ENCODE measurements at regions not wholly inside any gene's neighbourhood (a gene's known extent, or its start where the extent isn't known, plus 50 kb on each side); places are given as distances from the start of the nearest gene placed in this dataset.
"Not testable (repeated sequence)": the region's sequence is repeated elsewhere in the genome, so short reads cannot be mapped to it uniquely, and the experiment has no call there.

DNA sequence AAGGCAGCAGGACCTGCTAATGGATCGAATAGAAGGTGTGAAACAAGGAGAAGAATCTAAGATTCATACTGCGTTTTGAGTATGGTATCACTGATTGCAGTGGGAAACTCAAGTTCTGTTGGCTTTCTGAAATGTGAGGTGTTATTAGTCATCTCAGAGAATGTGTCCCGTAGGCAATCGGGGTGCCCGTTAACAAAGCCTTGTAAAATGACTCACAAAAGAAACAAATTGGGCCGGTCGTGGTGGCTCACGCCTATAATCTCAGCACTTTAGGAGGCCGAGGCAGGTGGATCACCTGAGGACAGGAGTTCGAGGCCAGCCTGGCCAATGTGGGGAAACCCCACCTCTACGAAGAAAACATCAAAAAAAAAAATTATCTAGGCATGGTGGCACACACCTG lies 118.2 kb upstream of the C7orf33 start:
- DNase-seq (ENCODE audit: low spot score): no peak

DNA sequence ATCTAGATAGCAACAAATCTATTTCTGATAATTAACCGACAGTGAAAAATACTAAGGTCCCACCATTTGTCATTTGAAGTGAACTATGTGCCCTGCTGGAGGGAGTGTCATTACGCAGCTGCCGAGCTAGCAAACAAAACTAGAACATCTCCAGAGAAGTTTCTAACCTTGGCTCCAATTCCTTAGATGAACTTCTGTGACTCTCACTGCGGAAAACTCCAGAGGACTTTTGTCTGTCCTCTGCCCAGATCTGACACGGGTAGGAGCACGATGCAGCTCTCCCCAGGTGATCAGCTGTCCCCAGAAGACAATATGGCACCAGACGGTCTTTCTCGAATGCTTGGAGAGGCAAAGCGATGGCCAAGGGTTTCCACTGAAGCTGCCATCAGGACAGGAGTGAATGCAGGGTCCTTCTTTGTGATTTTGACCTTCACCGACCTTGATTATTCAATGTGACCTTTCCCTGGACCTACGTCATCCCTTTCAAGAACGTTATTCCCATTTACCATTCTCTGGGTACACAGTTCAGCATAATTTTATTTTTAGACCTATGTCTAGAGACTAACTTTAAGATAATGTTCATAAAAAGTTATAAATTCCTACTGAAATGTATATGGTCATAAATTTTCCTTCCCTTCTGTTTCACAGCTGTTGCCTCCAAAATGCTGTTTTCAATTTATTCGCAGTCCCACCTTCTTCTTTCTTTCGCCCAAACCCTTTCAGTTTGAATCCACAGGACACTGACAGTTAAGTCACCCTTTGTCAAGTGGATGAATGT lies 116.7 kb upstream of the C7orf33 start:
- no peak for DNase-seq (ENCODE audit: low spot score)

DNA sequence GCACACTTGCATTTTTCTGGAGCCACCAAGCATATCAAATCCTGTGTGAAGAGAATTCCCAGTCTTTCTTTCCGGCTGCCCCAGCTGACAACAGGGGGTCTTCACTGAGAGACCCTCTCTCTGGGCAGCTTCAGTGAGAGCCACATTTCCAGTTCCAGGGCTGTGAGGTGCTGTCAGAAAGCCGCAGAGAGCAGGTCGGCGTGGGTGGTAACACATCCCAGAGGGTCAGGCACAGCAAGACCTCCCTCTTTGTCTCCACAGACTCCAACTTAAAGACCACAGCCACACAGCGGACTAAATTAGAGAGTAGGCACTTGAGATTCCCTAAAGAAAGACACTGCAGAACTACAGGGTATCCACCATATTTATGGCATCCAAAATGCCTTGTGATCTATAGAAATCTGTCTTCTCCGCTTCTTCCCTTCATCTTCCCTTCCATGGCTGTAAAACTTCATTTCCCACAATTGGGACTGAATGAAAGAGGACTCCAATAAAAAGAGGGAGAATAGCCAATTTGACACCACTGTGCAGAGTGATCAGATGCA lies 116.0 kb upstream of the C7orf33 start:
- DNase-seq (ENCODE audit: low spot score): no peak

DNA sequence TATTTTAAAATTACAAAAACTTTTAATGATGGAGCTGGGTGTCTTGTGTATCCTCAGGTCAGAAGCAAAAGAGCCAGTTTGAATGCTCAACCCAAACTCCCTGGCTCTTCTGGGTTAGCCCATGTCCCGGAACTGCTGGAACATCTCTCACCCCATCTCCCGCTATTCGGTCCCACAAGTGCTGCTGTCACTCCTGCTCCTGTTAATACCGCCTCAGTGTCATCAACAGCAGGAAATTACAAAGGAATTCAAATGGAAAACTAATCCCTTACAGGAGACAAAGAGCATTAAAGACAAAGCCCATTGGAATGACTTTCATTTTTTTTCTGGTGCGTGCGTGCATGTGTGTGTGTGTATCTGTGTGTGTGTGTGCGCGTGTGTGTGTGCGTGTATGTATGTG lies 112.0 kb upstream of the C7orf33 start:
- DNase-seq (ENCODE audit: low spot score): no peak

DNA sequence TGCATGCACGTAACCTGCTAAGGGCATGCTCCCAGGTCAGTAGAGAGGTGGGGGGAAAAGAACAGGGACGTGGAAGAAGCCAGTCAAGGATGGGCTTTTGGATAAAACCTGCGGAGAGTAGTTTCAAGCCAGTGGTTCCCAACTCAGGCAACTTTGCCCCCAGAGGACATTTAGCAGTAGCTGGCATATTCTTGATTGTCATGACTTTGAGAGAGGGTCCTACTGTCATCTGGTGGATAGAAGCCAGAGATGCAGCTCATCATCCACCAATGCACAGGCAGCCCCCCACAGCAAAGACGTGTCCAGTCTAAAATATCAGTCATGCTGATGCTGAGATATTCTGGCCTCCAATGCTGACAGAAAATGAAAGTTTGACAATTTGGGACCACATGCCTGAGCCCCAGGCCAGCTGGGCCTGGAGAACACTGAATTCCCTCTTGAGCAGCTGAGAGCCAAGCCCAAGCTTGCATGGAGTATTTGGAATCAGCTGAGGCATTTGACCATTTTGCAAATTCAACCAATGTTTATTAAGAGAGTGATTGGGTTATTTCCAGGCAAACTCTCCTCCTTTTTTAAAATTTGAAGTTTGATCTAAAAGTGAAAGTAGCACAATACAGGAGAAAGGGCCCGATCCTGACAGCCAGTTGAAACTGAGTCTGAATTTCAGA lies 110.0 kb upstream of the C7orf33 start:
- no peak for DNase-seq (ENCODE audit: low spot score)

DNA sequence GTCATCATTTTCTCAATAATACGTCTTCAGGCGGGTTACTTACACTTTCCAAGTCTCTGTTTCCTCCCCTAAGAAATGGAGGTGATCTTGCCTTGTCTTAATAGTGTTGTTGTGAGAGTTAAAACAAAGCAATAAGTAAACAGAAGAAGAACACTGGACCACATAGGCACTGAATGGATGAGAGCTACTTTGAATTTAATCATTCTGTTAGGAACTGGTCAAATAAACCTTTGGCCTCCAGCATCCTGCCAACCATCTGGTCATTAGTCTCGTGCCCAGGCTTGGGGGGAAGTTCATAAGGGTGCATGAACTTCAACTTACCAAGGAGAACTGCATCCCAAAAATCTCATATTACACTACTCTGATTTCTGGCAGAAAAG lies 109.4 kb upstream of the C7orf33 start:
- DNase-seq (ENCODE audit: low spot score): no peak

DNA sequence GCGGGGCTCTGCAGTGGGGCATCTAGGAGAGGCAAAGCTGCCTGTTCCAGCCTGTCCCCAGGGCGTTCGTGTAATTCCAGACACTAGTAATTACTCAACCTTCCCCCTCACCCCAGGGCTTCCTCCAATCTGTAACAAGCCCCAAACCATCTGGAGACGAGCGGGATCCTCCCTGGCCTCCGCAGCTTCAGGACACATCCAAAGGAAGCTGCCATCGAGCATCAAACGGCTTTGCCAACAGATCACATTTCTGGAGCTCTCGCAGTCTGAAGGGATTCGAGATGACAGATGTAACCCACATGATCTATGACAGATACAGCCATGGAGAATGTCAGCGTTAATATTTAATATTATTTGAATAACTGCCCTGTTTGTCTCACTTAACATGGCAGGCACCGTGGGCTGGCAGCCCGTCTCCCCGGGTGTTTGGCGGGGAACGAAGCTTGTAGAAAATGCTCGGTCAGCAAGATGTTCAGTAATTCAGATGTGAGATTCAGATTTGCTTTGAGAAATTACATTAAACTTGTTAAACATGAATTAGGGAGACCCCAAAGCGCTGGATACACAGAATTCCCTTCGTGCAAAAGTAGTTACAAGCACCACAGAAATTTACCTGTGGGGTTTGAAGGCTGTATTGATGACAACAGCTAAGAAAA lies 108.5 kb upstream of the C7orf33 start:
- DNase-seq (ENCODE audit: low spot score): no peak

DNA sequence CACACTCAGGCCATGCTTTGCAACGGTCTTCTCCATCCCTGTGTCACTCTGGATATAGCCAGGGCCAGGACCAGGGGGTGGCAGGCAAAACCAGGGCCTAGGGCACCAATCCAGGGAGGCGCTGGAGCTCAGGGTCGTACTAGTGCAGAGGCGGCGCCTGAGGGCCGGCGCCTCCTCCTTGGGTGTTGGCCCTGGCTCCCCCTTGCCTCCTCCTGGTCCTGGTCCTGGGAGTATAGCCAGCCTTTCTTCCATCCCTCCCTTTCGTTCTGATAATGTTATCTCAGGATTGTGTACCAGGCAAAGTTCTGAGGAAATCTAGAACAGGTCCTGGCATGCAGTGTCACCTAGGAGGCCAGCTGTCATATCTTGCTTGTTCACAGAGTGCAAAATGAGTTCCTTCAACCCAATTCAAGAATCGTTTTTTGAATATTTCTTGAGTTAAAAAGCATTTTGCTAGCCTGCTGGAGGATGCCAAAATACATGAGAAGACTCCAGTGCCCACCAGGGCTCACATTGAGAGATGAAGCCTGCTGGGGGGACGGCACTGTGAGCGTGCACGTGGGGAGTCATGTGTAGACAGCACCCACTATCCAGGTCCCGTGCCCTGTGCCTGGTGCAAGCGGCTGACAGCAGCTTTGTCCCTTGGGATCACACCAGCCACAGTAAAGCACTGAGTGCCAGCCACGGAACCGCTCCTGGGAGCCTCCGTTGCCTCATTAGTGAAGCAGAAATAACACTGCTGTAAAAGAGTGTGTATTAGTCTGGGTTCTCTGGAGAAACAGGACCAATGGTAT lies 106.9 kb upstream of the C7orf33 start:
- no peak for DNase-seq (ENCODE audit: low spot score)

DNA sequence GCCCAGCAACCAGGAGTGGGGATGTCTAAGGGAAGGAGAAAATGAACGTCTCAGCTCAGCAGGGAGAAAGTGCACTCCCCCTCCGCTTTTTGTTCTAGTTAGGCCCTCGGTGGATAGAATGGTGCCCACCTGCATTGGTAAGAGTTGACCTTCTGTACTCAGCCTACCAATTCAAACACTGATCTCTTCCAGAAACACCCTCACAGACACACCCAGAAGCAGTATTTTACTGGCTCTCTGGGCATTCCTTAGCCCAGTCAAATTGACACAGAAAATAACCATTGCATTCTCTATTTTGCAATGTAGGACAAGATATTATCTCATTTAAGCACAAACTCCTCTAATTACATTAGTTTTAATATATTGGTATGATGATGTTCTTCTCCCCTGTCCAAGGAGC lies 106.1 kb upstream of the C7orf33 start:
- DNase-seq (ENCODE audit: low spot score): no peak

DNA sequence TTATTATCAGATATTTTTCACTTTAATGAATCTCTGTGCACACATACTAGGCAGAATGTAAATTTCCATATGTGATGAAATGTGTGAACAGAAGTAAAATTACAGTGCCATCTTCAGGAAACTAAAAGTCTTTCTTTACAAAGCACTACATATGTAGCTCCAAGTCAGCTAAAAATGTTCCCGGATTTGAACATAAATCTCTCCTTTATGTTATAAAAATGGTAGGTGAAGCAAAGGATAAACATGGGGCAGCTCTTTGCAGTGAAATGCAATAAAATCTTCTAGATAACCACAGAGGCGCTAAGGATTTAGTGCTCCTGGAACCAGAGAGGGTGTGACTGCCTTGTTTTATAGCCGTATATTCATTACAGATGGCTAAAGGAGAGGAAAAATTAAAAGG lies 104.9 kb upstream of the C7orf33 start:
- no peak for DNase-seq (ENCODE audit: low spot score)

DNA sequence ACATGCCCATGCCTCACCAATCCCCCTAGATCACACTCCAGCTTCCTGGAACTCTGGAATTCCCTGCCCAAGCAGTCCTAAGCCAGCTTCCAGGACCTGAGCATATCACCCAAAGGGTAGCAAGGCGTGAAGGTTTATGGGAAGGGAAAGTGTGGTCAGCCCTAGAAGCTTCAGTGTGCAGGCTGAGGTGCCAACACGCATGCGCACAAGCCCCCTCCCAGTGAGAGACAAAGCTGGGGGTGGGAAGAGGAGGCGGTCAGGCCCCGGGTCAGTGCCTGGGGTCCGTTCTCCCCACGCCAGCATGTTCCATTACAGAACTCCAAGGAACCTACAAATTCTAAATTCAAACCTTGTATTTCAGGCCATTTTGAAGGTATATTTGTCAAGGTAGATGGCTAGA lies 103.6 kb upstream of the C7orf33 start:
- DNase-seq (ENCODE audit: low spot score): no peak

DNA sequence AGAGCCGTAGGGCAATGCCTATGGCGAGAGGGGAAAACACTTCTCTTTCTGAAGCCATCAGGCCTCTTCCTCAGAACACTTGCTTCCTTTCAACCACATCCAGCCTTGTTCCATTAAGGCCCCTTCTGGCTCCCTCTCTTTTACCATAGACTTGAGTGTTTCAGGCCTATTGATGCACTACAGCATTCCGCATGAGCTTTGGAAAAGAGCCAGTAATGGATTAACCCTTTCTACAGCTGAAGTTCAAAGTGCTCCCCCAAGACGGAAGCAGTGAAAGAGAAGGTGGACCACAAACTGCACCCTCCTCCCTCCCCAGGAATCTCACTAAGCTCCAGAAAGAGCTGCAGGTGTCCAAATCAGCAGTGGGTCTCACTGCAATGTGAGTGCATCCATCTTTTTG lies 102.7 kb upstream of the C7orf33 start:
- no peak for DNase-seq (ENCODE audit: low spot score)

DNA sequence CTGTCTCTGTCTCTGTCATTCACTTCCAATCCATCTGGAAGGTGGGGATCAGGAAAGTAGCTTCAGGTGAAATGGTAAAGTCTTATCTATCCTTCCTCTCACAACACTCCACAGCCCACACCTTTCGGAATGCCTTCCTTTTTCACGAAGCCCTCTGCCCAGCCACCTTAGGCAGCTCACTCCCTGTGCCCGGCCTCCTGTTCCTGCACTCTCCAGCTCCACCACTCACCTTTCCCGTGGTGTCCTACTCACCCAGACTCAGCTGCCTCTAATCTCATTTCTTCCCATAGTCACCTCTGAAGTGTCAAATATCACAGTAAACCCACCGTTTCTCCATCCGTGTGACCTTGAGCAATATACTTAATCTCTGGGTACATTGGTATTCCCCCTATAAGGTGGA lies 100.9 kb upstream of the C7orf33 start:
- DNase-seq (ENCODE audit: low spot score): no peak

DNA sequence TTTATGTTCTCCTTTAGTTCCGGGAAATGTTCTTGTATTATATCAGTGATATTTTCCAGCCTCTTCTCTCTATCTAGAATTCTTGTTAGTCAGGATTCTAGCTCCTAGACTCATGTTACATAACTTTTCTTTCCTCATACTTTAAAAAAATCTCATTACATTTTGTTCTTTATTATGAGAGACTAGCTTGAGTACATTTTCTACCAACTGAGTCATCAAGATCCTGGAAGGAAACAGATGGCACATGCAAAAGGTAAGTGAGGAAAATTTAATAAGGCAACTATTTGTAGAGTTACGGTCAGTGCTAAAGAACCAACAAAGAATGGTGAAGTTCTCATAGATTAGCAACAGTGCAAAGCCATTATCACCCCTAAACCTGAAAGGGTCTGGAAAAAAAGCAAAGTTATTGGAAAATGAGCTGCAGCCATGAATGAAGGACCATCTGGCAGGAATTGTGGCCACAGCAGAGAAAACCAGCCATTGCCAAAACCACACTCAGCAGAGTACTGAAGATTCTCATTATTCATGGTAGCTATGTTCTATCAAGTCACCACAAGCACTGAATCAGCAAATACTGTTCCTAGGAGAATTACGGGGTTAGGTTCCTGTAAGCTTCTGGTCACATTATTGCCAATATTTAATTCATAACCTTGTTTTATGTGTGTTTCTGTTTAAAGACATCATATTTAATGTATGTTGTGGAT lies 98.3 kb upstream of the C7orf33 start:
- DNase-seq (ENCODE audit: low spot score): no peak

DNA sequence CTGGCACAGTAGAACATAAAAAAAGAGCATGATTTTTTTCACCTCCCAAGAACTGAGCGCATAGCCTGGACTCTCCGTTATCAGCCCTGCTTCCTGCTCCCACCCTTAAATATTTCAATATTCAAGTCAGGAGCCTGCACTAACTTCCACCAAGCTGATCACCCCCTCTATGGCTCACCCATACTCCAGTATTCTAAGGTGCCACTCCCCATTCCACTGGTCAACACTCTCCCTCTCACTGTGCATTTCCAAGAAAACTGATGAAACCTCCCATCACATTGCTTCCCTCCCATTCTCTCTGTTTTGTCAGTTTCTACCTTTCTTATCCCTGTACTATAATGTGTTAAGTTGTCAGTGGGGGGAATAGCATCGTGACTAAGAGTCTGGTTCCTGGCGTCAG lies 95.0 kb upstream of the C7orf33 start:
- DNase-seq (ENCODE audit: low spot score): no peak

DNA sequence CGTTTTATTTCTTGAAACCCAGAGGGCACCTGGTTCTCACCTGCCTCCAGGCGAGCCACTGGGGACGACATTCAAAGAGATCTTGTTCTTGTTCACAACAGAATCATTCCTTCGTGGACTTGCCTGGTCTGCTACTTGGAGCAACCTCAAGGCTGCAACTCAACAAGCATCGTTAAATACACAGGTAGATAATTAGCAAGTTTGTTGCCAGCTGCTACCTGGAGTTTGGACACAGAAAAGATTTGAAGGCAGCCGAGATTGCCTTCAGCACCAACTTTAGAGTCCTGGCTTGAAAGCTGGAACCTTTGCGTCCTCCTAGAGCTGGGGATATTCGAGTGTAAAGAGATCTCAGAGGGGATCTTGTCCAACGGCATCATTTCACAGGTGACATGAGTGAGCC lies 89.6 kb upstream of the C7orf33 start:
- DNase-seq (ENCODE audit: low spot score): no peak

DNA sequence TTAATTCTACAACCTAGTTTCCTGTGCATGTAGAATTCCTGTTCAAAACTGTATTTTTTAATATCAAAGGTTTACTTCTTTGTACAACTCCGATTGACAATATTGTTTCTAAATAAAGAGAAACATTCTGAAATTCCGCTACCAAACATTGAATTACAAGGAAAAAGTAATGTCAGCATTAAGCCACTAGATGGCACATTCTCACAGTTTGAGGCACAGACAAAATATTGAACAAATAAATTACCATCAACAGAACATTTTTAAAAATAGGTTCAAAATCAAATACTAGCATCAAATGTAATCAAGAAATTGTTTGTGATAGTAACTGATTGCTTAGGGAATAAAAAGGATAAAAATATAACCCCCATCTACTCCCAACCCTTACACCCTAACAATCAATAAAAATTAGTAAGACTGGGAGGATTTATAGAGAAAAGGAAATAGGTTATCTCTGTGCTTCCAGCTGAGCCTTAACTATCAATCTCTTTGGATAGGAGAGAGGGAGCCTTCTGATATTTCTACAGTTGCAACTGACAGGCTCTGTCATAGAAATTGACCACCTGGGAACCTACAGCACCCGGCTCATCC lies 86.6 kb upstream of the C7orf33 start:
- peak; percentile 35 for DNase-seq (ENCODE audit: low spot score)

DNA sequence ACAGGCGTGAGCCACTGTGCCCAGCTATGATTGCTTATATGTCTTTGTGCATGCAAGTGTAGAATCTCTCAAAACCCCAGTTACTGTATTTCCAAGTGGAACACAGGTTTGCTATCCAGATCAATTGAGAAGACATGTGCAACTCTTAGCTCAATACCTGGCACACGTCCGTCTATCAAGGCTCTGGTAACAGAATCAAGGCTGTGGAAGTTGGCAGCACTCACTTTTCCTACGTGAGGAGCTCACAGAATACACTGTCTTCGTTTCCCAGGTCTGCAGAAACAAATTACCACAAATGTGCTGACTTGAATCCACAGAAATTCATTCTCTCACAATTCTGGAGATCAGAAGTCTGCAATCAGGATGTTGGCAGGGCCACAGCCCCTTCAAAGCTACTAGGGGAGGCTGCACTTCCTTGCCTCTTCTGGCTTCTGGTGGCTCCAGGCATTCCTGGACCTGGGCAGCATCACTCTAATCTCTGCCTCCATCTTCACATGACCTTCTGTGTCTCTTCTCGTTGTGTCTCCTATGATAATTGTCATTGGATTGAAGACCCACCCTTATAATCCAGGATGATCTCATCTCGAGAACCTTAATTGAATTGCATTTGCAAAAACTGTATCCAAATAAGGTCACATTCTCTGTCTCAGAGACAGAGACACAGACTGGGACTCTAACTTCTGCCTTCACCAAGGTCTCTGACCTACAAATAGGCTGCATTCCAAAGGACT lies 84.8 kb upstream of the C7orf33 start:
- no peak for DNase-seq (ENCODE audit: low spot score)

DNA sequence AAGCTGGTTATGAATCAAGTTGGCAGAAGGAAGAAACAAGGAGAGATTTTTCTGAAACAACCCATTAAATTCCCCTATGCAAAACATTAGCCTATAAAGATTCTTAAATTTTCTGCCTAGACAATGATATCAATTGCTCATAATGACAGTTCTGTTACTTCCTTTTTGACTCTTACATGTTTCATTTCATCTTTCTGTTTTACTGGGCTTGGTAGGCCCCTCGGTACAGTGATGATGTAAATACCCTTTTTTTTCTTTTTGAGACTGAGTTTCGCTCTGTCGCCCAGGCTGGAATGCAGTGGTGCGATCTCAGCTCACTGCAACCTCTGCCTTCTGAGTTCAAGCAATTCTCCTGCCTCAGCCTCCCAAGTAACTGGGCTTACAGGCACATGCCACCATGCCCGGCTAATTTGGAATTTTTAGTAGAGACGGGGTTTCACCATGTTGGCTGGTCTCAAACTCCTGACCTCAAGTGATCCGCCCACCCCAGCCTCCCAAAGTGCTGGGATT lies 83.4 kb upstream of the C7orf33 start:
- DNase-seq (ENCODE audit: low spot score): not testable (repeated sequence)

DNA sequence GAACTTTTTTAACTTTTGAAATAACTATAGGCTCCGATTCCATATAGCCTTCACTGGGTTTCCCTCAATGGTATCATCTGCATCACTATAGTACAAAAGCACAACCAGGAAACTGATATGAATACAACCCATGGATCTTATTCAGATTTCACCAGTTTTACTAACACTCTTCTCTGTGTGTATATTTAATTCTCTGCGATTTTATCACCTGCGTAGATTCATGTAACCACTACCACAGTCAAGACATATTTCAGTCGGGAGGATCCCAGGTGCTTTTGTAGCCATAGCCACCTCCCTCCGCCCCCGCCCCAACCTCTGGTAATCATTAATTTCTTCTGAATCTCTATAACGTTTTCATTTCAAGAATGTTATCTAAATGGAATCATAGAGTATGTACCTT lies 82.8 kb upstream of the C7orf33 start:
- DNase-seq (ENCODE audit: low spot score): no peak

Measured in AG20443 (cell line).